ENCODE measurements at regions not wholly inside any gene's neighbourhood (a gene's known extent, or its start where the extent isn't known, plus 50 kb on each side); places are given as distances from the start of the nearest gene placed in this dataset.
"Not testable (repeated sequence)": the region's sequence is repeated elsewhere in the genome, so short reads cannot be mapped to it uniquely, and the experiment has no call there.

DNA sequence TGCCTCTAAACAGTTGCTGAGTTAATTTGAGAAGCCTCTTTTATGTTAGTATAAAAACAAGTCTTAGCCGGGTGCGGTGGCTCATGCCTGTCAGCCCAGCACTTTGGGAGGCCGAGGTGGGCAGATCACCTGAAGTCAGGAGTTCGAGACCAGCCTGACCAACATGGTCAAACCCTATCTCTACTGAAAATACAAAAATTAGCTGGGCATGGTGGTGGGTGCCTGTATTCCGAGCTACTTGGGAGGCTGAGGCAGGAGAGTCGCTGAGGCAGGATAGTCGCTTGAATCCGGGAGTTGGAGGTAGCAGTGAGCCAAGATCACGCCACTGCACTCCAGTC lies 317.5 kb downstream of the QKI start:
- not testable (repeated sequence) for DNase-seq (ENCODE audit: low read depth in 1 of 2, low spot score in 1 of 2)

DNA sequence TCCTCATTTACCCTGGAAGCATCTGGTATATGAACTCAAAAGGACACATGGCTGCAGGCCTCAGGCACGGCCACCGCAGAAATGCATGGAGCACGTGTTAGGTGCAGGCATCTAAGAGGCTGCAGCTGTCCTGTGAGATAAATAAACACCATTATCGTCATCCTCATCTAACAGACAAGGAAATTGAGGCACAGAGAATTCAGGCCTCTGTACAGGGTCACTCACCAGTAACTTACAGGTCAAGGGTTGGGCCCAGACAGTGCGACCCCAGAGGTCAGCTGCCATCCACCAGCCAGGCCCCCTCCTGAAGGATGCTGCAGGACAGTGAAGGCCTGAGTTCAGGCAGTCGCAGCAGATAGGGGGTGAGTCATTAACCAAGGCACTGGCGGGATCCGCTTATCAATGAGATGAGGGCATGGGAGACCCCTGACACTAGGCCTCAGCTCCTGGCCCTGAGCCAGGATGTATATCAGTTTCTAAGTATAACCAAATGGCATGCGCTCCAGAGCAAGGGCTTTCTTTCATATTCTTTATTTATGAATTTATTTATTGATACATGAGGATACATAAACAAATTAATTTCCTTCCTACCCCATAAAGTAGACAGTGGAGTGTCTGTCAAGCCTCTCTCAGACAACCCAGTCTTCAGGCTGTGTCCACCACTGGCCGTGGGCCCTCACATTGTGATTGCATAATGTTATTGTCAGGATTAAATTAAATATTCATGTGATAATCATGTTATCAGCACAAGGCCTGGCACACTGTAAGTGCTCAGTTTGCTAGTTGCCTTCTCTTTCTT lies 316.9 kb downstream of the QKI start:
- DNase-seq (ENCODE audit: low read depth in 1 of 2, low spot score in 1 of 2), result no peak

GRCh38 chr6:163730246-163731210 lies 316.0 kb downstream of the QKI start:
- DNase-seq (ENCODE audit: low read depth in 1 of 2, low spot score in 1 of 2), result no peak

- DNase-seq (ENCODE audit: low read depth in 1 of 2, low spot score in 1 of 2), result no peak
Observed at GRCh38 chr6:163729127-163729872, 314.8 kb downstream of the QKI start.

DNA sequence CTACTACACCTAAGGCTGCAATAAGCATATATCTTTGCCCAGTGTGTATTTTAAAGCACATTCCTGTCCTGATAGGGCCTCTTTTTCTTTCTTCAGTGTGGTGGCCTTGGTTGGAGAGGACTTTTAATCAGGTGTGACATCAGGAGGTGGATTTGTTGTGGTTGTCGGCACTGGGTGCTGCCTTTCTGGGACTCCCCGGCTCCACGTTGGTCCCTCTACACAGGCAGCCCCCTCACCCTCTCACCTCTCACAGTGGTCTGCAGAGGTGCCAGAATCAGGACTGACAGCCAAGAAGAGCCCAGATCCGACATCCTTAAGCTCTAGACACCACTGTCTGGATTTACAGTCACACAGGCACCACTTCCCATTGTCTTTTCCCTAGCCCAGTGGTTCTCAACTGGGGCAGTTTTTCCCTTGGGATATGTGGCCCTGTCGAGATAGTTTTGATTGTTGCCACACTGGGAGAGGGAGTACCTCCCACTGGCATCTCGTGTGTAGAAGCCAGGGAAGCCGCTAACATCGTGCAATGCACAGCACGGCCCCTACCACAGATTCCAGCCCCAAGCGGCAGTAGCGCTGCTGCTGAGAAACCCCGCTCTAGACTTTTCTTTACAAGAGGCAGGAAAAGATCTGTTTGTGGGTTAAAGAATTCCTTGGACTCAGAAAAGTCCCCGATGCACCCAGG lies 314.1 kb downstream of the QKI start:
- no peak for DNase-seq (ENCODE audit: low read depth in 1 of 2, low spot score in 1 of 2)

- DNase-seq (ENCODE audit: low read depth in 1 of 2, low spot score in 1 of 2), result no peak
Observed at GRCh38 chr6:163726037-163726695, 311.6 kb downstream of the QKI start.

GRCh38 chr6:163725008-163725941 lies 310.8 kb downstream of the QKI start:
- DNase-seq (ENCODE audit: low read depth in 1 of 2, low spot score in 1 of 2), result no peak

DNA sequence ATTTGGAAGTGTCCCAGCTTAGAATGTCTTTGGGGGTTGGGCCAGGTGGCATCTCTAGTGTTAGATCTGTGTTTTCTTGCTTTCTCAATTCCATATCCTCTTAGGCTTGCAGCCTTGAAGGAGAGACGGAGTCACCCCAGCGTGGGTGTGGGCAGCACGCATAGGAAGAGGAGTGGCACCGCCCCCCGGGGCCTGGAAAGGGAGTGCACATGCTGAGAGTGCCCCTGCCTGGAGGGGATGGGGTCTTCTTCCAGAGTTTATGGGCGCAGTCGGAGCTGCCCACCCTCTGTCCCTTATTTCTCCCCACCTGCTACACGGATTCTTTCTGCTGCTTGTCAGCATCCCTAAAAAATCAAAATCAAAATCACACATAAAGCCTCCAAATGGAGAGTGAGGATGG lies 309.7 kb downstream of the QKI start:
- no peak for DNase-seq (ENCODE audit: low read depth in 1 of 2, low spot score in 1 of 2)

DNA sequence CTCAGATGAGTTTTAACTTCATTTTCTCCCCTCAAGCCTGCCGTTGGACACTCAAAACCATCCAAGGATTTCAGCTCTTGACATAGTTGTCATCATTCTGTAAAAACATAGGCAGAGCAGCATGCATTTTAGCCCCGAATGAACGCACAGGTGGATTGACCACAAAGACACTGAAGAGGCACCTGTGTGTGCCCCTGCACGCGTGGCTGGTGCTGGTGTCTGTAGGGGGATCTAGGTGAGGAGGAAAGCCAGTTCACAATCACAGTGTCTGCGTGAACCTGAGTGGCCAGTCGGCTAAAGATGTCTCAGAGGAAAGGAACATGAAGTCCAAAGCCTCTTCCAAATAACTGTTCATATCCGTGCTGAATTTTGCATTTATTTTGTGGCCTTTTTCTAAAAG lies 309.2 kb downstream of the QKI start:
- no peak for DNase-seq (ENCODE audit: low read depth in 1 of 2, low spot score in 1 of 2)

DNA sequence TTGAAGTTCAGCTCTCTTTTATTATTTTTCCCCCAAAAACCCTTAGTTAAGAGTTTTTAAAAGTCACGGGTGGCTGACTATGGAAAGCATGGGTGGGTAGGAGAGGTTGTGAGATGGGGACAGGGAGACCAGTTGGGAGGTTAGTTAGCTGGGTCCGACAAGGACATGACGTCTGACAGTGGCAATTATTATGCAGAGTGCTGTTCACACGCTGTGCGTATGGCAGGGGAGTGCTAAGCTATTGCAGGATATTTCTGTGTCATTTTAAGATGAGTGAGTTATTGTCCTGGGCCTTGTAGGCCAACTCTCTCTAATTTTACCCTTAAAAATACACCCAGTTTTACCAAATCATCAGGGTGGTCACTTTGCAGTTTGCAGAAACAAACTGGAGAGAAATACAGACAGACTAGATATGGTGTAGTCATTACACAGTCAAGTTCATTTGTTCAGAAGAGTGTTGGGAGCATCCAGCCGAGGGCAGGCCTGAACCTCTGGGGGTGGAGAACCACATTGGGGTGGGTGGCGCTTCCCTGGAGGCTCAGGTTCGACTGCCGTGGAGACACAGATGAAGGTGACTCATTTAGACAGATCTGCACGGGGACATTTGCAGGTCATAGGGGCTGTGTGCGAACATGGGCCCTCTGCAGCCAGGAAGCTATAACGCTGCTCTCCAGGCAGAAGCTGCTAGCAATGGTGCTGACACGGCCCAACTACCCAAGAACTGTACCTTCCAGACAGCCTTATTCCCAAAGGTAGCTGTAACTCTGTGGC lies 307.6 kb downstream of the QKI start:
- no peak for DNase-seq (ENCODE audit: low read depth in 1 of 2, low spot score in 1 of 2)

GRCh38 chr6:163721435-163721834 lies 306.9 kb downstream of the QKI start:
- no peak for DNase-seq (ENCODE audit: low read depth in 1 of 2, low spot score in 1 of 2)

DNA sequence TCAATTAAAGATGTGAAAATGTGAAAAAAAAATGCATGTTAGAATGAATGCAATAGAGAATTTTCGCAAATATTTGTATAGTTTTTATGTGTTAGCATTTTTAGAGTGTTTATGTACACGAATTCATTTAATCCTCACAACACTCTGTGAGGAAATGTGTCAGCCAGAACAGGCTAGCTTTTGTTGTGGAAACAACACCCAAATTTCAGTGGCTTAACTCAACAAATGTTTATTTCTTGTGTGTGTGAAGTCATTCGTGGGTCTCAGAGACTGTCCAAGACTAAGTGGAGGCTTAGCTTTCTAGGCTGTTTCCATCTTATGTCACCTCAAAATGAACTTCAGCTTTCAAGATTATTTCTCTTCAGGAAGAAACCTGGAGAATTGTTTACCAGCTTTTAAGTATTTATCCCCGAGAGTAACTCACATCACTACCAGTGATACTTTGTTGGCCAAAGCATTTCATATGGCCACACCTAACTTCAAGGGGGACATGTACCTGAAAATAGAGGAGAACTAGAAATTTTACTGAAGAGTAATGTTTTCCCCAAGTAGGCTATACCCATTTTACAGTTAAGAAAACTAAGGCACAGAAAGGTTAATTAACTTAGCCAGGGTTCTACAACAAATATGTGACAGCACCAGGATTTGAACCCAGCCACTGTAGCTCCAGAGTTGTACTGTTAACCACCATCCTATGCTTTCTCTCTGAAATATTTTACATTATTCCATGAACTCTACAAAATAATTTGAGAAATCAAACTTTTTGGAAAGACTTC lies 306.1 kb downstream of the QKI start:
- no peak for DNase-seq (ENCODE audit: low read depth in 1 of 2, low spot score in 1 of 2)

- no peak for DNase-seq (ENCODE audit: low read depth in 1 of 2, low spot score in 1 of 2)
Observed at GRCh38 chr6:163720005-163720404, 305.5 kb downstream of the QKI start.

- DNase-seq (ENCODE audit: low read depth in 1 of 2, low spot score in 1 of 2), result no peak
Observed at GRCh38 chr6:163719028-163719742, 304.7 kb downstream of the QKI start.

- no peak for DNase-seq (ENCODE audit: low read depth in 1 of 2, low spot score in 1 of 2)
Observed at GRCh38 chr6:163718537-163718936, 304.0 kb downstream of the QKI start.

DNA sequence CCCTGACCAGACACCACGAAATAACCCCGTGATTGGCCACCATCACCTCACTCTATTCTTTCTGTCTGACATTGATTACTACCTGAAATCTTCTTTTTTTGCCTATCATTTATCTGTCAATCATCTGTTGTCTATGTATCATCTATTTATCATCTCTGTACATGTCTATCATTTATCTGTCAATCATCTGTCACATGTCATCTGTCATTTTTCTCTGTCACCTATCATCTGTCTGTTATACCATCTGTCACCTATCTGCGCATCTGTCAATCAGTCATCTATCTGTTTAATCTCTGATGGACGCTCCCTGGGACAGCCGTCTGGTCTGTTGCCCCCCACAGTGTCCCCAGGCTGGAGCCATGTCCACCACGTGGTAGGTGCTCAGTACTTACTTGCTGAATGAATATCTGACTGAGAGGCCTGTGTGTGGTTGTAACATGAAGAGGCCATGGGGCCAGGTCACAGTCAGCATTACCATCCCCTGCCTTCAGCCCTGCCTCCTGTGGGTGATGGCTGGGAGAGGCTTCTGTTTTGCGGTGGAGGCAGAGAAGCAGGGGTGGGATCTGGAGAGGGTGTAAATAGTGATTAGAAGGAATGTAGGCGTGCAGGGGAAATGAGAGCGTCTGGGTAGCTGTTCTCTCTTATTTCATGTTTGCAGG lies 302.7 kb downstream of the QKI start:
- DNase-seq (ENCODE audit: low read depth in 1 of 2, low spot score in 1 of 2), result no peak

DNA sequence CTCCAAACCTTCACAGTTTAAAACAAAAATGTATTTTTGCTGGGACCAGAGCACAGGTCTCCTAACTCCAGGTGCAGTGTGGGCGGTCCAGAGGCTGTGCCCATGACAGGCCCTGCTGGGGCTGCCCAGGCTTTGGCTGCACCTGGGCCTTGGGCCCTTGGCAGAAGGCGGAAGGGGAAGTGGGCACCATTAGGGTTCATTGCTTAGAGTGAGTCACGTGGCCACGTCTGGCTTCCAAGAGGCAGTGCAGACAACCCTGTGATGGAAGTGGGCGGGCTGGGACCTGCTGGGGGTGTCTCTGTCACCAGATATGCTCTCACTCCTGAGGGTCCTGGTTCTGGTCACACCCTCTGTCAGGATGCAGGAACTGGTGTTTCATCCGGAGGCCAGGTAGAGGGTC lies 302.2 kb downstream of the QKI start:
- DNase-seq (ENCODE audit: low read depth in 1 of 2, low spot score in 1 of 2), result no peak
